Loucy (cell line): ENCODE measurements at regions not wholly inside any gene's neighbourhood (a gene's known extent, or its start where the extent isn't known, plus 50 kb on each side); places are given as distances from the start of the nearest gene placed in this dataset.

Experiments
- H2AFZ ChIP-seq: fragments of 200-600 bp; sonication (generic); 2 replicates; pipeline ENCODE4 v1.6.0; 2016; ENCODE audit warnings: antibody characterized with exemption, mild to moderate bottlenecking, low read length, moderate library complexity
- H3F3A ChIP-seq: fragments of 200-600 bp; 2 replicates; pipeline ENCODE4 v1.6.0; 2016; ENCODE audit warnings: antibody characterized with exemption, low read depth, mild to moderate bottlenecking
- H3K27me3 ChIP-seq: fragments of 200-600 bp; sonication (generic); 2 replicates; pipeline ENCODE4 v1.6.1; 2014; ENCODE audit warnings: low read length, mild to moderate bottlenecking; ENCODE audit not compliant: insufficient read depth, poor library complexity, severe bottlenecking
- H3K36me3 ChIP-seq: fragments of 200-600 bp; sonication (generic); 2 replicates; pipeline ENCODE4 v1.6.1; 2016; ENCODE audit warnings: low read length; ENCODE audit not compliant: insufficient read depth
- H3K4me1 ChIP-seq: fragments of 200-600 bp; sonication (generic); 2 replicates; pipeline ENCODE4 v1.5.1; 2014; ENCODE audit warnings: low read length, mild to moderate bottlenecking; ENCODE audit not compliant: insufficient read depth, poor library complexity, severe bottlenecking
- H3K4me2 ChIP-seq: fragments of 200-600 bp; sonication (generic); 2 replicates; pipeline ENCODE4 v1.6.0; 2014; ENCODE audit warnings: antibody characterized with exemption, low read length, low read depth, mild to moderate bottlenecking; ENCODE audit not compliant: poor library complexity, severe bottlenecking
- H3K4me3 ChIP-seq: fragments of 200-600 bp; sonication (generic); 2 replicates; pipeline ENCODE4 v1.5.1; 2014; ENCODE audit warnings: low read length, mild to moderate bottlenecking, mixed read lengths; ENCODE audit not compliant: poor library complexity, severe bottlenecking
- H3K79me2 ChIP-seq: fragments of 200-600 bp; sonication (generic); 2 replicates; pipeline ENCODE4 v1.6.1; 2014; ENCODE audit warnings: low read length; ENCODE audit not compliant: insufficient read depth
- H3K9ac ChIP-seq: fragments of 200-600 bp; sonication (generic); 2 replicates; pipeline ENCODE4 v1.6.0; 2014; ENCODE audit warnings: mild to moderate bottlenecking, low read depth, low read length, moderate library complexity; ENCODE audit not compliant: poor library complexity, severe bottlenecking
- H3K9me2 ChIP-seq: fragments of 200-600 bp; sonication (generic); replicated peaks from 2 replicates; pipeline ENCODE4 v1.6.1; 2016; ENCODE audit warnings: low read depth, low read length, mixed read lengths
- H3K9me3 ChIP-seq: fragments of 200-600 bp; sonication (generic); 2 replicates; pipeline ENCODE4 v1.6.1; 2014; ENCODE audit warnings: mild to moderate bottlenecking, antibody characterized with exemption, low read length, low read depth; ENCODE audit not compliant: insufficient read depth
- H4K20me1 ChIP-seq: fragments of 200-600 bp; sonication (generic); 2 replicates; pipeline ENCODE4 v1.6.0; 2014; ENCODE audit warnings: antibody characterized with exemption, low read length, mild to moderate bottlenecking; ENCODE audit not compliant: insufficient read depth, poor library complexity, severe bottlenecking
- CTCF ChIP-seq: fragments of 200-600 bp; sonication (generic); conservative IDR thresholded peaks from 2 replicates; pipeline ENCODE4 v1.5.1; 2014; ENCODE audit warnings: mild to moderate bottlenecking, antibody characterized with exemption, low read length
- EZH2phosphoT487 ChIP-seq: fragments of 200-600 bp; IDR thresholded peaks from 2 replicates; pipeline ENCODE4 v1.6.1; 2018; ENCODE audit warnings: antibody characterized with exemption, mild to moderate bottlenecking, moderate library complexity, borderline replicate concordance

GRCh38 chr18:75121266-75121665 lies 87.7 kb downstream of the PTGR3 start:
- no peak overlapping the region for H3K9ac ChIP-seq
- TF ChIP-seq EZH2phosphoT487, result no peak
- no peak for TF ChIP-seq CTCF
- no peak overlapping the region for H3K4me2 ChIP-seq
- H3F3A ChIP-seq, result no peaks in the 10 kb centered on the region
- H3K27me3 ChIP-seq, result no peaks in the 10 kb centered on the region
- H3K9me3 ChIP-seq, result no peaks in the 10 kb centered on the region
- no peaks in the 10 kb centered on the region for H3K9me2 ChIP-seq
- no peaks in the 10 kb centered on the region for H3K79me2 ChIP-seq
- H4K20me1 ChIP-seq, result no peaks in the 10 kb centered on the region
- H3K36me3 ChIP-seq, result no peaks in the 10 kb centered on the region
- no peaks in the 10 kb centered on the region for H3K4me1 ChIP-seq
- H2AFZ ChIP-seq, result no peak overlapping the region
- no peak overlapping the region for H3K4me3 ChIP-seq

GRCh38 chr18:75120521-75120920 lies 88.4 kb downstream of the PTGR3 start:
- TF ChIP-seq CTCF (no peak), EZH2phosphoT487 (no peak)

GRCh38 chr18:75116809-75117208 lies 92.1 kb downstream of the PTGR3 start:
- Histone ChIP-seq H3K9me2 (no peaks in the 10 kb centered on the region), H3K9ac (no peak overlapping the region), H3K79me2 (no peaks in the 10 kb centered on the region), H4K20me1 (no peaks in the 10 kb centered on the region), H3K4me1 (no peaks in the 10 kb centered on the region), H3K9me3 (no peaks in the 10 kb centered on the region), H3K27me3 (no peaks in the 10 kb centered on the region), H3K4me3 (no peak overlapping the region), H2AFZ (no peak overlapping the region), H3F3A (no peaks in the 10 kb centered on the region), H3K36me3 (no peaks in the 10 kb centered on the region), H3K4me2 (no peak overlapping the region)
- TF ChIP-seq CTCF (no peak), EZH2phosphoT487 (no peak)

More at GRCh38 chr18:75120521-75120920, 88.4 kb downstream of the PTGR3 start:
- no peak overlapping the region for H3K4me2 ChIP-seq
- no peaks in the 10 kb centered on the region for H3K27me3 ChIP-seq
- H3K79me2 ChIP-seq, result no peaks in the 10 kb centered on the region
- no peak overlapping the region for H3K4me3 ChIP-seq
- H4K20me1 ChIP-seq, result no peaks in the 10 kb centered on the region
- H2AFZ ChIP-seq, result no peak overlapping the region
- no peaks in the 10 kb centered on the region for H3K9me3 ChIP-seq
- no peak overlapping the region for H3K9ac ChIP-seq
- H3K4me1 ChIP-seq, result no peaks in the 10 kb centered on the region
- H3K9me2 ChIP-seq, result no peaks in the 10 kb centered on the region
- H3F3A ChIP-seq, result no peaks in the 10 kb centered on the region
- no peaks in the 10 kb centered on the region for H3K36me3 ChIP-seq
